ENCODE measurements at regions not wholly inside any gene's neighbourhood (a gene's known extent, or its start where the extent isn't known, plus 50 kb on each side); places are given as distances from the start of the nearest gene placed in this dataset.

DNA sequence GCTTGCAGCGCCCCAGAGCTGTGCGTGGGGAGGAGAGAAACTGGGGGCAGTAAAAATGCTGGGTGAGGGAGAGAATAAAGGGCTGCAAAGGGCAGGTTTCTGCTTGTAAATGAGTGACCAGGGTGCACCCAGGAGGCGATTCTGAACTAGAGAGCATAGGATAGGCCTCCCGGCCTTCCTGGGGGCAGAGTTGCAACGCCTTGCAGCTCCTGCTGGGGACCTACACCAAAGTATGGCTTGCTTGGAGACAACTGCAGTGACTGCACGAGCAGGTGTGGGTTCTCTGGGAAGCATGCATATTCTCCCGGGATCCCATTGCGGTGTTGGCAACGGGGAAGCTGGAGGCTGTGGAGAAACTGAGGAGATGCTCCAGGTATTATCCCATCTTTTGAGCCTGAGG, 111.6 kb upstream of the SPACA1 start:
- DNase-seq (ENCODE audit: low spot score): no peak

DNA sequence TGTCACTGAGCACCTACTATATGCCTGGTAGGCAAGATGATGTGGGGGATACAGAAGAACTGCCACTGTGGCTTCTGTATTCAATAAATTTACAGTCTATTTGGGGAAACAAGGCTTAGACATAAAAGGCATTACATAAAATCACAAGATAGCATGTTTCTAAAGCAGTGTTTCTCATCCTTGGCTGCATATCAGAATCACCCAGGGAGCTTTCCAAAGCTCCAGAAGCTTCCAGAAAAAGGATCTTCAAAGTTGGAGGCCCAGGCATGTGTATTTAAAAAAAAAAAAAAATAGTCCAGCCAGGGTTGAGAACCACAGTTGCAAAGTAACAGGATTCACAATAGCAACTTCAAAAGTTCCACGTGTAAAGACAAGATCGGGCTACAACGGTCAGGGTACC, 112.4 kb upstream of the SPACA1 start:
- DNase-seq (ENCODE audit: low spot score): no peak

- no peak for DNase-seq (ENCODE audit: low spot score)
Measured at GRCh38 chr6:87932361-87932760, 115.3 kb upstream of the SPACA1 start.

DNA sequence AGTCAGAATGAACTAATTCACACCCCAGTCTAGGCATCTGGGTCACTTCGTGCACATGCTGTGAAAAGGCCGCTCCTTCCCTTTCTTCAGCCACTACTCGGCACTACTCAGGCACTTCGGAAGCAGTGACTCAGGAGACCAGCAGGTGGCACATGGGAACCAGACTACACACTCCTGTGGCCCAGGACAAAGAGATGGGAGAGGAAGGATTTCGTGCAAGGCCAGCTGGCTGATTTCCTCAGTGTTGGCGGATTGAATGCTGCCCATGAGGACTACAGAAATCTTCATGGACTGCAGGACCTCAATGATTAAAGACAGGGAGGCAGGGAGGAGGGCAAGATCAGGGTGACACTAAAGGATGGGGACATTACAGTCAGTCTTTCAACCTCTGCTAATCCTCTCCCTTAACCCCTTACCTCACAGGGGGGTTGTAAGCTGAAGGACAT, 117.8 kb upstream of the SPACA1 start:
- DNase-seq (ENCODE audit: low spot score): peak; percentile 74

DNA sequence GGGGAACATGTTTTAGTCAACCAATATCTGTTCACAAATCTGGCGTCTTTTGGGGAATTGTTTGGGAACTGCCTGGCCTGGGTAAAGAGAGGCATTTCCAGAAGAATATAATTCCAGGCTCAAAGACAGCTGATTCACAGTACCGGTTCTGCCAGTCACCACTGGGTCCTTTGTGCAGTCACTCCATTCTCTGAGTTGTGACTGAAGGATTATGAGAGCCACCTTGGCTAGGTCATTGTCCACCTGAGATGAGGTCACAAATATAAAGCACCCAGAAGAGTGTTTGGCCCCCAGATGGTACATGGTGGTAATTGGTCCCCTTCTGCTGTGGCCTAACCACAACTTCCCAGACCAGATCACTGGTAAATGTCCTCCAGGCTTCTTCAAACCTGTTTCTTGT, 121.0 kb upstream of the SPACA1 start:
- no peak for DNase-seq (ENCODE audit: low spot score)

- DNase-seq (ENCODE audit: low spot score): no peak
Measured at GRCh38 chr6:87926072-87926471, 121.6 kb upstream of the SPACA1 start.

DNA sequence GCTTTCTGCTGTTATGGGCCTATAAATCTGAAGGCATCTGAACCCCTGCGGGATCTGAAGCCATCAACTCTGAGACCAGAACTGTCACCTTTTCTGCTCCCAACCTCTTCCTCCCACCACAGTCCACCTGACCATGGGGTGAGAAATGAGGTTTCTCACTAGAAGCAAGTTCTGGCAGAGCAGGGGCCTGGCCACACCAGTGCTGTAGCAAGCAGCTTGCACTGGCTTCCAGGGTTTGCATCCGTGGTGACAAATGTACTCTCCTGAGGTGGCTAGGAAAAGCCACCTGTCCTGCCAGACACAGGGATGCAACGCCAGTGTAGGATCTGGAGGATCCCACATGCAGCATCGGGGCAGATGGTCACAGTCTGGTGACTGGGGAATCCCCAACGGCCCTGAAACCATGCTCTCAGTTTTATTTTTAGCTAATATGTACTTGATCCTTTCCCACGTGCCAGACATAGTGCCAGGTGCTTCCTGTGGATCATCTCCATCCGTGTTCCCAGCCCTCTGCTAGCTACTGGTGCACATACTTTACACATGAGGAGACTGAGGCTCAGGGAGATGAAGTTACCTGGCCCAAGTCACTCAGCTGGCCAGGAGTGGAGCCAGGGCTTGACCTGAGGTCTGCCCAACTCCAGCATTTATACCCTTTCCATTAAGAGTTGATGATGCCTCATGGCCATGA, 122.1 kb upstream of the SPACA1 start:
- DNase-seq (ENCODE audit: low spot score): no peak

GRCh38 chr6:87923389-87924050, 124.1 kb upstream of the SPACA1 start:
- DNase-seq (ENCODE audit: low spot score): no peak

DNA sequence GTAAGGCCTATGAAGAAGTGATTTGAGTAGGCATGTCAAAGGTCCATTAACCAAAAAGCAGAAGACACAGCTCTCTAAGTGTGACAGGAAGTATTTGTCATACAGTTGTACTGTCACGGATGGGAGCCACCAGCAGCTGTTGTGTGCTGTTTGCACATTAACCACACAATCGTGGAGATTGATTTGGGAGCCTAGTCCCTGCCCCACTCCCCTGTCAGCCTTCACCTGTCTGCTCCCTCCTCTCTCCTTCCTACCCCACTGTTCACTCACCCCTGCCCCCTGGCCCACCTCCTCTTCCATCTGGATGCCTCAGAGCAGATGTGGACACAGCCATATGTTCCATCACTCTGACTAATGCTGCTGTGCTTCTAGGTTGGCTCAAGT, 124.7 kb upstream of the SPACA1 start:
- DNase-seq (ENCODE audit: low spot score): no peak

DNA sequence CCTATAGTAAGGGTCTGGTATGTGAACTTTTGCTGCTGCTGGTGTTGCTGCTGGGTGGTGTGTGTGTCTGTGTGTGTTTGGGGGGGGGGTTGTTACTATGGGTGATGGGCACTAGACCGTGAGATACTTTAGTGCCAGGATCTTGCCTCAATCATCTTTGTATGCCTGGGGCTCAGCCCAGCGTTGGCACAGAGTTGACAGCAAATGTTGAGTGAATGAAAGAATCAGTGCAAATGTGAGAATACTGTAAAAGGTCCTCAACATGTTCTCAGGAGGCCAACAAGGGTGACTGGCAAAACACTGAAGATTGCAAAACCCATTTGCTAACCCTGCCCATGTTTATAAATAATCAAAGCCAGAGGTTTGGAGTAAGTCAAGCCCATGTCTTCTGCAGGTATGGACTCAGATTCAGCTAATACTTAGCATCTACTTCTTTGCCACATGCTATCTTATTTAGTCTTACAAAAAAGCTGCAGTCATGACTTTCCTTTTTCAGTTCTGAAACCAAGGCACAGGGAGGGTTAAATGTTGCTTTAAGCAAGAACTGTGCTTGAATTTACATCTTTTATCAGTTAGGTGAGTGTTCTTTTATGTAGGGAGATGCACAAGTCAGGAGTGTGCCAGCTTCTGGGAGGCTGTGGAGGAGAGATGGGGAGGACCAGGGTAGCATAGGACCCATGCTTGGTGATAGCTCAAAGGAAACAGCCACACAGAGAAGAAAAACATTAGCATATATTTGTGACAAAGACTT, 125.3 kb upstream of the SPACA1 start:
- DNase-seq (ENCODE audit: low spot score): no peak

GRCh38 chr6:87921034-87921433, 126.6 kb upstream of the SPACA1 start:
- DNase-seq (ENCODE audit: low spot score): no peak

- DNase-seq (ENCODE audit: low spot score): no peak
Measured at GRCh38 chr6:87920245-87920644, 127.4 kb upstream of the SPACA1 start.

DNA sequence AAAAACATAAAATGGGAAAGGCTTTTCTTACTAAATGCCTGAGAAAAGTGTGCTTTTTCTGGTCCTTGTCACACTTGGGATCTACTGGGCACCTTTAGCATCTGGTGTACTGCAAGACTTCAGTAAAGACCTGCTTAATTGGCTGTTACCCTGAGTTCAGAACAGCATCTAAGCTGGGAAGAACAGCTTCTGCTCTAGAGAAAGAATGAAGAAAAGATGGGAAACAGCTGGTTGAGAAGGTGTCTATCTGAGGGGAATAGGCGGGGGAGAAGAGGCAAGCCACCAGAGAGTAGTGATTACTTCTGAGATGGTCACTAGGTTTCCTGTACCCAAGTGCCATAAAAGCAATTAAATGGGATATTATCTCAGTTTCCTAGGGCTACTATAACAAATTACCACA, 128.2 kb upstream of the SPACA1 start:
- no peak for DNase-seq (ENCODE audit: low spot score)

GRCh38 chr6:87919001-87919400, 128.6 kb upstream of the SPACA1 start:
- DNase-seq (ENCODE audit: low spot score): no peak

DNA sequence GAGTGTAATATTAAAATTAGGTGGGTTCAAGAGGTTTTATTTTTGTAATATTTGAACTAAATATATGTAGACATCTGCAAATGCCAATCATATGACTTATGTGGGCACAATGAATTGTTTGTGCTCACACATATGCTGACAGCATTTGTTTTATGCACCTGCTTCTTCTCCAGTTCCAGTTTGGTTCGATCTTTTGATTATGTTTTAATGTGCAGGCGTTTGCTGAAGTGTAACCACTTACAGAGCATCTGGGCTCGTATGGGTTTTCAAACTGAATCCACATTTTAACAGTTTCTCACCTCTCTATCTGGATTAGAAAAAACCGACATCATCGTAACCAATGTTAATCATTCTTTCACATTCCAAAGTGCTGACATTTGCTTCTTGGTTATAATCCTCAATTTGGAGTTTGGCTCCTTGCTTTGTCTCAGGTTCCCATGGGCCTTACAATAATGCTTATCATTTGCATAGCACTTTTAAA, 129.1 kb upstream of the SPACA1 start:
- no peak for DNase-seq (ENCODE audit: low spot score)

GRCh38 chr6:87917886-87918285, 129.8 kb upstream of the SPACA1 start:
- no peak for DNase-seq (ENCODE audit: low spot score)

- DNase-seq (ENCODE audit: low spot score): no peak
Measured at GRCh38 chr6:87916446-87916845, 131.2 kb upstream of the SPACA1 start.

GRCh38 chr6:87914637-87915395, 132.8 kb upstream of the SPACA1 start:
- no peak for DNase-seq (ENCODE audit: low spot score)

DNA sequence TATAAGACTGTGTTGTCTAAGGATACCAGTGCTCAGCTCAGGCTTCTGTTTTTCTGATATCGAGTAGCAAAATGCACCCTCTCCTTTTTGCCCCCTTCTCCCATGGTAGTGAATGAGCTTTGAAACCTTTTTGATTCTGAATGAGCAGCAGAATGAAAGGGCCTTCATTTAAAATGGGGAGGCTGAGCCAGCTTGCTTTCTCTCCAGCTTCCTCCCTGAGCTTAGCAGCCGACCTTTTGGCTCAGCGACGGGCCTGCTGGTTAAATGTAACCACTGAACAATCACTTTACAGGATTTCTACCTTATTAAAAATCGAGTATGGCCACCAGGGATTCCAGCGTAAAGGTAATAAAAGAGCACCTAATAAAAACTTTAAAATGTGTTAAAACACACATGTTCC, 133.7 kb upstream of the SPACA1 start:
- DNase-seq (ENCODE audit: low spot score): no peak

GRCh38 chr6:87912102-87912501, 135.5 kb upstream of the SPACA1 start:
- DNase-seq (ENCODE audit: low spot score): no peak

GRCh38 chr6:87909849-87910248, 137.8 kb upstream of the SPACA1 start:
- DNase-seq (ENCODE audit: low spot score): peak; percentile 17

Measured in kidney capillary endothelial cell (primary cell).